Ovary (tissue), 7 donors: ENCODE measurements at regions not wholly inside any gene's neighbourhood (a gene's known extent, or its start where the extent isn't known, plus 50 kb on each side); places are given as distances from the start of the nearest gene placed in this dataset.

Experiments used
- DNase-seq, 5 donors: peaks; one replicate each; pipeline ENCODE4 v3.0.0-alpha.2; 2019 to 2020
- H3K27ac ChIP-seq, 2 donors: fragments of 200-600 bp; one replicate each; pipeline versions ENCODE4 v1.5.1 to v1.8.0; 2019 to 2022
- H3K27me3 ChIP-seq: fragments of 200-600 bp; one replicate; pipeline ENCODE4 v1.8.0; 2022
- H3K36me3 ChIP-seq: fragments of 200-600 bp; sonication (generic); one replicate; pipeline ENCODE4 v1.5.1; 2019
- H3K4me1 ChIP-seq: one replicate; pipeline ENCODE4 v1.8.1; 2013; ENCODE audit warnings: mild to moderate bottlenecking, moderate library complexity; ENCODE audit not compliant: insufficient read depth
- H3K4me3 ChIP-seq: fragments of 200-600 bp; sonication (generic); one replicate; pipeline ENCODE4 v1.5.1; 2017
- H3K9me3 ChIP-seq, 2 donors: fragments of 200-600 bp in 1 of 2; sonication (generic) in 1 of 2; one replicate each; pipeline versions ENCODE4 v1.5.1 to v1.8.1; 2013 to 2019; ENCODE audit warnings: mild to moderate bottlenecking in 1 of 2, moderate library complexity in 1 of 2
- CTCF ChIP-seq, 3 donors: fragments of 450-650 bp in 2 of 3; fragments of 200-600 bp in 1 of 3; IDR thresholded peaks; one replicate each; pipeline versions ENCODE4 v1.5.1 to v1.8.0; 2016 to 2022; ENCODE audit warnings: antibody characterized with exemption in 3 of 3, mild to moderate bottlenecking in 1 of 3
- EP300 ChIP-seq: sonication (generic); formaldehyde crosslinking; IDR thresholded peaks from one replicate; pipeline ENCODE4 v1.6.1; 2017; ENCODE audit warnings: antibody characterized with exemption
- POLR2A ChIP-seq: fragments of 450-650 bp; IDR thresholded peaks from one replicate; pipeline ENCODE4 v1.6.1; 2017; ENCODE audit warnings: antibody characterized with exemption, mild to moderate bottlenecking, moderate library complexity
- WGBS, 3 donors: extraction: QIAGEN DNeasy Blood & Tissue Kit in 1 of 3; methylation state at CpG; one replicate each; pipeline versions ENCODE4 v1.1.5 to v1.1.7; 2013 to 2017; 5-methylcytosine and 5-hydroxymethylcytosine counted together
- intact Hi-C, 4 donors: fragments of 100-400 bp; cut with DNase I; formaldehyde crosslinking; loops; one replicate each; pipeline versions ENCODE4 v1.11.0 to v1.15.1; 2022 to 2023
- donor health status: DM: no; HTN: no; CAD: no; lungs with moderate emphysema.
- donor health status: DM: no; HTN: no; CAD: no.
- donor health status: Bipolar disorder and iron deficiency.
- donor health status: DM: no; HTN: no; CAD: no.
- donor health status: DM: yes; HTN: yes; CAD: no.

- H3K36me3 ChIP-seq = no peaks in the 10 kb centered on the region
- DNase-seq = no peak
- WGBS, 3 donors = 87 to 88% (median 87%) methylated on average over 3 of the region's 3 CpGs
- TF ChIP-seq EP300 (no peak), POLR2A (no peak), CTCF (IDR thresholded peaks at IDR 0.05) (no peak)
- no peaks in the 10 kb centered on the region for H3K4me1 ChIP-seq
- no peak overlapping the region for H3K4me3 ChIP-seq
- H3K27me3 ChIP-seq = no peaks in the 10 kb centered on the region
- no peak overlapping the region for H3K27ac ChIP-seq
- no peaks in the 10 kb centered on the region for H3K9me3 ChIP-seq
- intact Hi-C loops = no loop called here
Observed at GRCh38 chr1:213686983-213687382, 300.8 kb upstream of the PROX1 start.

GRCh38 chr1:213687832-213688231 is 299.9 kb upstream of the PROX1 start:
- no peak overlapping the region for H3K27ac ChIP-seq
- H3K27me3 ChIP-seq = no peaks in the 10 kb centered on the region
- TF ChIP-seq POLR2A (no peak), EP300 (no peak), CTCF (IDR thresholded peaks at IDR 0.05) (no peak)
- DNase-seq = no peak
- WGBS, 3 donors = 44 to 45% (median 45%) methylated on average over 7 of the region's 7 CpGs
- intact Hi-C loops = no loop called here
- H3K4me3 ChIP-seq = no peak overlapping the region
- no peaks in the 10 kb centered on the region for H3K36me3 ChIP-seq
- no peaks in the 10 kb centered on the region for H3K4me1 ChIP-seq
- no peaks in the 10 kb centered on the region for H3K9me3 ChIP-seq

GRCh38 chr1:213688655-213689054 is 299.1 kb upstream of the PROX1 start:
- H3K4me1 ChIP-seq = no peaks in the 10 kb centered on the region
- DNase-seq = no peak
- 67 to 76% (median 76%) methylated on average over 2 of the region's 2 CpGs for WGBS, 3 donors
- no peak overlapping the region for H3K27ac ChIP-seq
- no peaks in the 10 kb centered on the region for H3K36me3 ChIP-seq
- H3K27me3 ChIP-seq = no peaks in the 10 kb centered on the region
- H3K4me3 ChIP-seq = no peak overlapping the region
- intact Hi-C loops = no loop called here
- H3K9me3 ChIP-seq = no peaks in the 10 kb centered on the region
- TF ChIP-seq POLR2A (no peak), CTCF (IDR thresholded peaks at IDR 0.05) (no peak), EP300 (no peak)

- no peak for TF ChIP-seq POLR2A
- no peak for TF ChIP-seq CTCF (IDR thresholded peaks at IDR 0.05)
- TF ChIP-seq EP300 = no peak
- no peak overlapping the region for H3K27ac ChIP-seq
- H3K9me3 ChIP-seq = no peaks in the 10 kb centered on the region
- H3K4me3 ChIP-seq = no peak overlapping the region
- WGBS, 3 donors = 69 to 81% (median 72%) methylated on average over 3 of the region's 3 CpGs
- H3K36me3 ChIP-seq = no peaks in the 10 kb centered on the region
- H3K27me3 ChIP-seq = no peaks in the 10 kb centered on the region
- no peaks in the 10 kb centered on the region for H3K4me1 ChIP-seq
- intact Hi-C loops = no loop called here
- no peak for DNase-seq
Observed at GRCh38 chr1:213689260-213689659, 298.5 kb upstream of the PROX1 start.
